HG02973 (cell line): ENCODE measurements at regions not wholly inside any gene's neighbourhood (a gene's known extent, or its start where the extent isn't known, plus 50 kb on each side); places are given as distances from the start of the nearest gene placed in this dataset.
"Not testable (repeated sequence)": the region's sequence is repeated elsewhere in the genome, so short reads cannot be mapped to it uniquely, and the experiment has no call there.

Experiments
- ATAC-seq: cut with Tn5 transposase; IDR thresholded peaks from one replicate; pipeline ENCODE4 v1.9.1; 2021; ENCODE audit warnings: moderate library complexity; ENCODE audit not compliant: unreplicated experiment

DNA sequence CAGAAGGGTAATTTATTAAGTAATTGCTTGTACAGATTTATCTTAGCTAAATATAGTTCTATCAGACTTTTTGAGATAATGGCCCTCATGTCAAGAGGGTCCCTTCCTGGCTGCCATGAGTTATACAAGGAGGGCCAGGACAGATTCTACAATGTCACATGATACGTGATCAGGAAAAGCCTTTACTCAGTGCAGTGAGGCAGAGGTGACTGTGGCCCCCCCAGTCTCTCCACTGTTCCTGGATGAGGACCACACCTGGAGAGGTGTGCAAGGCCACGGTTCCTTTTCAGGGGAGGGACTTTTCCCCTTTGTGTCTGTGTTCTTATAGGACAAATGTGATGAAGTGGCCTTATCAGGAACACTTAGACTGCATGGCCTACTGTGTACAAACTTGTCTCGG, 54.3 kb upstream of the LRCH1 start:
- no peak for ATAC-seq

DNA sequence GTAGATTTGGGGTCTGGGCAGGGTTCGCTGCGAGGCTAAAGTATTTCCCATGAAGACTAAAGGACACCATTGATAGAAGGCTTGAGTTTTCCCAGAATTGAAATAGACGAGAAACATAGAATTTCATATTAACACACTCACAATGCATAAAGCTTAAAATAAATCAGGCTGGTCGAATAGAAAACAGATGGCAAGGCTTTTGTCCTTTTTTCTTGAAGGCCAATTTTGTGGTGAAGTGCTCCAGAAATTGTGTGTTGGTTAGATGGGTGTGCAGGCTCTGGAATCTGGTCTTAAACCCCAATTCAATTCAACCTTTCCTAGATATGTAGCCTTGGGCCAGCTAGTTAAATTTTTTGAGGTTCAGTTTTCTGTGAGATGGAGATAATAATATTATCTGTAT, 56.9 kb upstream of the LRCH1 start:
- ATAC-seq = no peak

DNA sequence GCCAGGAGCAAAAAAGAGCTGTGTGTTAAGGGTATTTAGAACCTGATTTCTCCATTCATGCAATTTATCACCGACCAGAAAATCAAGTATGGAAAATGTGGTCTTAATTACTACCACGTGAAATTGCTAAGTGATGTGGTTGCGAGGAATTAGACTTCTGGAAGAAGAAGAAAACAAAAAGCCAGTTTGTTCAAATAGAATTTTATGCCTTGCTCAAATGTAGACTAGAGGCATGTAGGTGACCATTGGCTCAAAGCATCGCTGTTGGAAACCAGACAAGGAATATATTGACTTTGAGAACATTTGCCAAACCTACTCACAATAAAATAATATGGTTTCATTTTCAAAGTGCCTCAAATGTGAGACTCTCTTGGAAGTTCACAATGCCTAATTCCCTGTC, 57.3 kb upstream of the LRCH1 start:
- no peak for ATAC-seq

DNA sequence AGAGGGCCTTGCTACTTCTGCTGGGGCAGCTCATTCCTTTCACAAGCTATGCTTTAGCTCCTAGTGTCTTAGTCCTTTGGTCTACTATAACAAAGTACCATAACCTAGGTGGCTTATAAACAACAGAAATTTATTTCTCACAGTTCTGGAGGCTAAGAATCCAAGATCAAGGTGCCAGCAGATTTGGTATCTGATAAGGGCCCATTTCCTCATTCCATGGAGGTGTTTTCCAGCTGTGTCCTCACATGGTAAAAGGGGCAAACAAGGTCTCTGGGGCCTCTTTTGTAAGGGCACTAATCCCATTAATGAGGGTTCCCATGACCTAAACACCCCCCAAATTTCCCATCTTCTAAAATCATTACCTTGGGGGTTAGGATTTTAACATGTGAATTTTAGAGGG, 57.9 kb upstream of the LRCH1 start:
- no peak for ATAC-seq

DNA sequence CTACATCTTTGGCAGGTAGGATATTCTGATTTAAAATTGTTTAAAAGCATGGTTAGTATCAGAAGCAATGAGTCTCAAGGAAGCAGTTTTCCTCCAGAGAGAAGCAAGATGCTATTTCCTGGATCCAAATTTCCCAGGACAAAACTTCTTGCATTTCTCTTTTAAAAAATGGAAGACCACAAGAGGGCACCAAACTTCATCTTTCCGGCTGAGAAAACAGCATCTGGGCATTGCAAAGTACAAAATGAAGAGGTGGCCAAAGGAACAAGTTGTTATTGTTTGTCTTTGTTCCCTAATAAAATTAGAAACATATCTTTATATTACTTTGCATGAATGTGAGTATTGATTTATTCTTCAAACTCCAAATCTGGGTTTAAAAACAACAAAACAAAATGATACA, 60.0 kb upstream of the LRCH1 start:
- ATAC-seq = no peak

DNA sequence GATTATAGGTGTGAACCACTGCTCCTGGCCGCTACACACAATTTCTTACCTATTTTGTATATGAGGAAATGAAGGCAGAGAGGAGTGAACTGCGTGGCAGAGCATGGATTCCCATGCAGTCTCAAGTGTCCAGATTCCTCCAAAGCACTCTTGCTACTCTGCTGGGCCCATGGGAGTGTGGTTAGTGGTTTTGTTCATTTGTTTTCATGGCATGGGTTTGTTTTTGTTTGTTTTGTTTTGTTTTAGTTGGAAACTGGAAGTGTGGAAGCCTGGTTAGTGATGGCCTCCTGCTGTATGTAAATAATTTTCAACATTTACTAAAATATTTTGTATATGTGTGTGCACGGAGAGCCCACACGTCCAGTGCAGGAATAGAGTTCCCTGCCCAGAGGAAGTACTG, 61.3 kb upstream of the LRCH1 start:
- no peak for ATAC-seq

DNA sequence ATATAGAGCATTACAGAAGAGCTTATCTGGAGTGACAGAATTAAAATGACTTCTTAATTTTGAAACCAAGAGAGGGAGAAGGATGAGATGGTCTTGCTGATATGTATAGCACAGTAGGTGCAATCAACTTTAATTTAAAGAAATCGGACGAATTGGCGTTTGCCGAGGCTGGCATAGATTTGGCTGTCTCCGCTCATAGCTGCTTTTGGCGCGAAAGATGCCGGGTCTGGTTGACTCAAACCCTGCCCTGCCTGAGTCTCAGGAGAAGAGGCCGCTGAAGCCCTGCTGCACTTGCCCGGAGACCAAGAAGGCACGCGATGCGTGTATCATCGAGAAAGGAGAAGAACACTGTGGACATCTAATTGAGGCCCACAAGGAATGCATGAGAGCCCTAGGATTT, 62.3 kb upstream of the LRCH1 start:
- not testable (repeated sequence) for ATAC-seq

DNA sequence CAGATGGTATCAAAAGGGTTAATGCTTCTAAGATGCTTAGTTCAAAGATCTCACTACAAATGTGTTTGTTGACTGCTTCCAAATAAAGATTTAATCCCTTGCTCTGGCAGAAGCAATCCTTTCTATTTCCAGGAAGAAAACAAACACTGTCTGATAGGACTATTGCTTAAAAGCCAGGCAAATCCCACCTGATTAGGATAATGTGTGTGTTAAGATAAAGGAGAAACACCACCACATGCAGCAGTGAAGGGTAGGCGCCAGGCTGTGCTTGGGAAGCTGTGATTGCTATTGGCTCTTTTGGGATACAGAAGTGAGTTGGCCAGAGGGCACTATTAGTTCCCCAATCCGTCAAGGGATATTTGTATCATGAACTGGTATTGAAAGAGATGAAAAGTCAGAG, 62.8 kb upstream of the LRCH1 start:
- ATAC-seq = no peak

DNA sequence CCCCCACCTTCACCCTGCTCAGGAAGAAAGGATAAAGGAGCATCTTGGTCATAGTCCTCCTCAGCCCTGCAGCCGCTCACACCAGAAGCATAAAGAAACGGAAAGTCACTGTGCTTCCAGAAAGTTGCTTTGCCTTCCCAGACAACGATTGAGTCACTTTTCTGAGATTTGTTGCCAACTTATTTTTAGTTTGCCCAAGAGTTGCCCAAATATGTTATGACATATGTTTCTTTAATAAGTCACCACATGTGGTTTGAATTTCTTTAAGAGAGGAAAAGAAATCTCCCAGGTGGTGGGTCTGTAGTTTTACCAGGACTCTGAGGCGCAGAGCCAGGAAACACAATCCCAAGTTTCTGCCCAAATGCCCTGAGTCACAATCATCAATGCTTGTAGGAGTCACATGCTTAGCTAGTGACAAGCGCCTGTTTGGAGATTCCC, 63.4 kb upstream of the LRCH1 start:
- ATAC-seq = no peak

DNA sequence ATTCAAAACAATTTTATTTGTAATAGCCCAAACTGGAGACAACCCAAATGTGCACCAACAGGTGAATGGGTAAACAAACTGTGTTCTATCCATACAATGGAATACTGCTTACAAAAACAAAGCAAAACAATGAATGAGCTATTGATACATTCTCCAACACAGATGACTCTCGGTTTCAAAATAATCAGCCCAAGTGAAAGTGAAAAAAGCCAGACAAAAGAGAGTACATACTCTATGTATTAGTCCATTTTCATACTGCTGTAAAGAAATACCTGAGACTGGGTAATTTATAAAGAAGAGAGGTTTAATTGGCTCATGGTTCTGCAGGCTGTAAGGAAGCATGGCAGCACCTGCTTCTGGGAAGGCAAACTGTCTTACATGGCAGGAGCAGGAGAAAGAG, 65.2 kb upstream of the LRCH1 start:
- ATAC-seq = no peak

DNA sequence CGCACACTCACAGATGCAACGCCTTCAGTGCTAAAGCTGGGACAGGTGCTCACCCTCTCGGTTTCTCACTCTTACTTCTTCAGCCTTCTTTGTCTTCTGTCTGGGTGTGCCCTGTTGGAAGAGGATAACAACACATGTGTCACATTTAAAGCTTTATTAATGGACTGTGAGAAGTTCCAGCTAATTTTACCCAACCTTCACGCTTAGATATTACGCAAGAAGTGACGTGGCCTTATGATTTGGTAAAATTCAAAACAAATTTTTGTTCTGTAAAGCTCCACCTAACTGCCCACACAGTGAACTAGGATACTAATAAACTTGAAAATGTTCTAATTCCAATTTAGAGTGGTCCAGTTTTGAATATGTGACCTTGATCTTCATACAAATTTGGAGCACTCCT, 66.7 kb upstream of the LRCH1 start:
- no peak for ATAC-seq

DNA sequence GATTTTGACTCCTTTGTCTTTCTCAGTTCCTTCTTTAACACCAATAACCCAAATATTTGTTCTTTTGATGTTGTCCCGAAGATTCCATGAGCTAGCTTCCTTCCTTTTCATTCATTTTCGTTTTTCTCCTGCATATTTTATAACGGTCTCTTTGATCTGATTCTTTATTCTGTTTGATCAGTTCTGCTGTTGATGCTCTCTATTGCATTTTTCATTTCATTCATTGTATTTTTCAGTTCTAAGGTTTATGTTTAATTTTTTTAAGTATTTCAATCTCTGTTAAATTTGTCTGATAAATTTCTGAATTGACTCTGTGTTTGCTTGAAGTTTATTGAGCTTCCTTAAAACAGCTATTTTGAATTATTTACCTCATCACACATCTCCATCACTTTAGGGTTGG, 68.4 kb upstream of the LRCH1 start:
- ATAC-seq = no peak

DNA sequence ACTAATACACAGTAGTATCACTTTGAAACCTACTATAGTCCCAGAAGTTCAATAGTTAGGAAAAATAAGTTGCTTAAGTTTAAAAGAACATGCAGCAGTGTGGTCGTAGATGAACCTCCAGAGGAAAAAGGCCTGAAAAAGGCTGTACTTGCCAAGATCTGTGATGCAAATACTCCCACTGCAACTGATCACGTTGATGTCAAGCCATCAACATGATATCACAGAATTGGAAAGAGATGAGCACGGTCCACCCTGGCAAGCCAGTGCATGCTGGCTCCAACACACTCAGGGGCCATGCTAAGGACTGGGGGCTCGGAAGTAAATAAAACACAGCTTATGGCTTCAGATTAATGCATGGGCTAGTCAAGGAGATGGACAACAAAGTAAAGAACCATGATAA, 71.8 kb upstream of the LRCH1 start:
- no peak for ATAC-seq

DNA sequence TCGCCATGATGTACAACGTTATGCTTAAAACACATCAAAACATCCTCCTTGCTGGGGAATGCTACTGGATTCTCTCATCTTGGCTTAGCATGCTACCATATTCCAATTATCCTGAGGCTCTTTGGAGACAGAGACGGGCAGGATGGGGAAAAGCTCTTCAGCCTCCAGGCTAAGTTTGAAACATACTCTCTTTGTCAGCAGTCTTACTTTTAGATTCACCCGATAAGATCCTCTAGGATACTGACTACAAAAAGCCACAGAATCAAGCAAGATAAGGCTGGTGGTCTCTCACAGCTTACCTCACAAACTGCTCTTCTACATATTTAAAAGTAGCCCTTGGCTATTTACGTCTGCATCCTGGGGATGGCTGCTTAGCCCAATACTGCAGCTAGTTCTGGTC, 72.8 kb upstream of the LRCH1 start:
- no peak for ATAC-seq

DNA sequence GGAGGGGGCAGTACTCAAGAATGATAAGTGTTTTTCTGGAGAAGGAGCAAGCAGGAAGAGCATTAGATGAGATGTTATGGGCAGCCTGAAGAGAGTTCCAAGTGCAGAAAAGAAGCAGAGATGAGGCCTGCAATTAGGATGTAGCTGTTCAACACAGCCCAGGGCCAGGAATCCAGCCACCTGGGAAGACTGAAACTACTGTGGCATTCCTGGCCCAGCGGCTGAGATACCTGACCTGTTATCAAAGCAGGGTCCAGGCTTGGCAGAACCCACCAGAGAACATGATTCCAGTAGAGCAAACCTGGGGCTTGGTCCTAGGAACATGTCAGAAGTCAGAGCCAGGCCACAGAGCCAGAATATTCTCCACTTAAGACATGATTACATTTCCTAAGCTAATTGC, 73.3 kb upstream of the LRCH1 start:
- ATAC-seq = no peak

DNA sequence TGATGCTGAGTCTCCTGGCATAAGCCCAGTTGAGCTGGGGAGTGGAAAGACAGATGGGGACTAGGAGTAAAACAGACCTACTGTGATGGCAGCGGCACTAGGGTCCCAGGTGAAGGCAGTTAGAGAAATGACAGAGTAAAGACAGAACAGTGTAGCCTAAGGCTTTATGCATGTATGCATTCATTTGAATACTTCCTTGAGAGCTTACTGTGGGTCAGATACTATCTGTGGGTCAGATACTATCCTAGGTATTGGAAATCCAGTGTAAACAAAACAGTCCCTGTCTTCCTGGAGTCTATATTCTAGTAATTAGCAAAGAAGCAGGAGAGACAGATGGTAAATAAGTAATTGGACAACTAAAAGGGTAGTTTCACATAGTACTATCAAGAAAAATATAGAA, 73.7 kb upstream of the LRCH1 start:
- ATAC-seq = no peak

DNA sequence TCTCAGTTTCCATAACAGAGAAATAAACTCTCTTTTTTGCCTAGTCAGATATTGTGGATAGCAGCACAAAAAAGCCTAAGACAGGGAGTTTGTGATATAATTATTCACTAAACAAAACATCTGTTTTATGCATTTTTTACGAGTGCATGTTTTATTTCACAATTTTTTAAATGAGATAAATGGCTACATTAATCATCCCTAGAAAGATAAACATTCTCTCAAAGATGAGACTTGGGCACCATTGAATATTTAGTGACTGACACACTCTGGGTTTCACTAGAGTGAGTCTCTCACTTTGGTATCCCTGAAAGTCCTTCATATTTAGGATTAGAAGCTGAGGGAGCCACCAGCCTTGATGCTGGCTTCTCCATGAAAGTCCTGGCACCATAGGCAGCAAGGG, 74.3 kb upstream of the LRCH1 start:
- no peak for ATAC-seq

DNA sequence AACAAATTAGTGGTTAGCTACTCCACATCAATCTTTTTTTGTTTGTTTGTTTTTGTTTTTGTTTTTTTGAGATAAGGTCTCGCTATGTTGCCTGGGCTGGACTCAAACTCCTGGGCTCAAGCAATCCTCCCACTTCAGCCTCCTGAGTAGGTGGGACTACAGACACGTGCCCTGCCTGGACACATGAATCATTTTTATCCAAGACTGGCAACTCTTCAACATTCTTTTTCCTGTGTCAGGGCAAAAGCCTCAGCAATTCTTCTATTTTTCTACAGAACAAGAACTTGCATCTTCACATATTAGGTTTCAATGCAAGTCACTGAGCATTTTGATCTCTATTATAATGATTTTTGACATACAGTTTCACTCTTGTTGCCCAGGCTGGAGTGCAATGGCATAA, 76.8 kb upstream of the LRCH1 start:
- ATAC-seq = no peak

DNA sequence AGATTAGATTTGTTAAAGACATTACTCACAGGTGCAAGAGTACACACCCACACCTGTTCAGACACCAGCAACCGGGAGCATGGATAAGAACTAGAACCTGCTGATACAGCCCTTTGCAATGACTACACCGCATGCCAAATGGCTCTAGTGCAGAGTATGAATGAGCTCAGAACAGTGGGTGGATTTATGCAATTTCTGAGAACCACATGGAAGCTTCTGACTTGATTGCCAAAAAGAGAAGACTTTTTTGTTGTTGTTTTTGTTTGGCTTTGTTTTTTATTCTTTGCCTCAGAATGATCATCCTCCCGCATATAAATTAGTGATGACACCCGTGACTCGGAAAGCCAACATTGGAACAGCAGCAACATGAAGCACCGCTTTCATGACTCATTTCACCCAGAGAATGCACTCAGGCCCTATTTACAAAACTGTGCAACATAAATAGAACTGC, 77.4 kb upstream of the LRCH1 start:
- ATAC-seq = no peak

DNA sequence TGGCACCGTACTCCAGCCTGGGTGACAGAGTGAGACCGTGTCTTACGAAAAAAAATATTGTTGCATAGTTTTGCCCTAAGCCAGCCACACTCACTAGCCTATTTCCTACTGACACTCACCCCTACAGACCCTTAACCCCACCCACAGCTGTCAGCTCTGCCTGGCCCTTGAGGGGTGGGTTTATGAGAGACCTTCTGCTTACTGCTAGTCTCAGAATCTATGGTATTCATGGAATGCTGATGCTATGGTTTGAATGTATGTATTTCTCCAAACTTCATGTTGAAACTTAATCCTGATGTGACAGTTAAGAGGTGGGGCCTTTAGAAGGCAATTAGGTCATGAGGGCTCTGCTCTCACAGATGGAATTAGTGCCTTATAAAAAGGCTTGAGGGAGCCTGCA, 79.2 kb upstream of the LRCH1 start:
- no peak for ATAC-seq

DNA sequence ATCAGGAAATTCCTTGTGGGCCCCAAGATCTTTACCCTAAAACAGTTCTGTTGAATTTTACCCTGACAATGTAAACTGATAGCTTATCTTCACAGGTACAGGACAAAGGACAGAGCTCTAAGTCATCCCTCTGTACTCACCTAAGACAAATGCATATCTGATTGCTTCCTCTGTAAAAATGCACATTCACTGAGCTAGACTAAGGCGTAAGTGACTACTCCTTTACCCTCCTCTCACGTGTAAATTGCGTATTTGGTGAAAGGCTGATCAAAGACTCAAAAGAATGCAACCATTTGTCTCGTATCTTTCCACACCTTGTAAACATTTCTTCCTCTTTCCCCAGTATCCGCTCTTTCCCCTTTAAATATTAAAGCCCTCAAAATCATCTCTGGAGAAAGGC, 80.6 kb upstream of the LRCH1 start:
- no peak for ATAC-seq

DNA sequence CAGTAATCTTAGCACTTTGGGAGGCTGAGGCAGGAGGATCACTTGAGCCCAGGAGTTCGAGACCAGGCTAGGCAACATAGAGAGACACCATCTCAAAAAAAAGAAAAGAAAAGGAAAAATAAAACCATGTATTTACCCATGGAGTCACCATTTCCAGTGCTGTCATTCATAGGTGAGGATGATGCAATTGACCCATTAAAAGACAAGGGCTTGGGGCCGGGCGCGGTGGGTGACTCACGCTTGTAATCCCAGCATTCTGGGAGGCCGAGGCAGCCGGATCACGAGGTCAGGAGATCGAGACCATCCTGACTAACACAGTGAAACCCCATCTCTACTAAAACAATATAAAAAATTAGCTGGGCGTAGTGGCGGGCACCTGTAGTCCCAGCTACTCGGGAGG, 82.6 kb upstream of the RUBCNL start:
- ATAC-seq = not testable (repeated sequence)

DNA sequence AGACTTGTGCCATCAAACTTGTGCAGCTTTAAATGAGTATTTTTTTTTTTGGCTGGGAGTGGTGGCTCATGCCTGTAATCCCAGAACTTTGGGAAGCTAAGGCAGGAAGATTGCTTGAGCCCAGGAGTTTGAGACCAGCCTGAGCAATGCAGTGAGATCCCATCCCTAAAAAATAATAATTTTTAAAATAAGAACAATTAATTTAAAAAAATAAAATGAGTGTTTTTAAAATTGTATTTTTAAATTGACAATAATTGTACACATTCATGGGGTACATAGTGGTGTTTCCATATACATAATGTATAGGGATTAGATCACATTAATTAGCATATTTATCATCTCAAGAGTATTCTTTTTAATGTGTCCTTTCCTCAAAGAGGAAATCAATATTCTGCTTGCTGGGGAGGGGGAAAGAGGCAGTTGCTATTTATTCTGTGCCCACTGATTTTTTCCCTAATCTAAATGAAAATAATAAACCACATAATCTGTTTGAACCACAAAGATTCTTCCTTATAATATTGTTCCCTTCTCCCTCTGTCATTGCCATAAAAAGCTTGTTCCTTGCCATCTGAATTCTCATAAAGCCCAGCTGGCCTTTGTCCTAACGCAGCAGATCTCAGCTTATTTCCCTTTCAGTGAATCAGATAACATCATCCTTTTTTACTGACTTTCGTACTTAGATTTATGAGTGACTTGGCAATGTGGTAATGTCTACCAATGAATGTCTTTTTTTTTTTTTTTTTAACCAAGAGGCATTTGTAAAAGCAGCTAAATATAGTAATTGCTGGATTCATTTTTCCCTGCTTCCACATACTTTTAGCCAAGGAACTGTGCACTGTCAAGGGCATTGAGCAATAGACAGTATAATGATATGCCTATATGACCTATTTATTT, 81.8 kb upstream of the RUBCNL start:
- ATAC-seq = no peak
